Stomach (tissue), 4 donors: ENCODE measurements at regions not wholly inside any gene's neighbourhood (a gene's known extent, or its start where the extent isn't known, plus 50 kb on each side); places are given as distances from the start of the nearest gene placed in this dataset.

Experiments
- EP300 ChIP-seq: sonication (generic); formaldehyde crosslinking; IDR thresholded peaks from one replicate; pipeline ENCODE4 v1.6.1; 2017; ENCODE audit warnings: antibody characterized with exemption
- POLR2A ChIP-seq, 4 donors: fragments of 450-650 bp; IDR thresholded peaks; one replicate each; pipeline ENCODE4 v1.6.1; 2016; ENCODE audit warnings: antibody characterized with exemption in 4 of 4, control low read depth in 2 of 4, mild to moderate bottlenecking in 1 of 4, moderate library complexity in 1 of 4
- POLR2AphosphoS5 ChIP-seq, 3 donors: sonication (generic); formaldehyde crosslinking; IDR thresholded peaks; one replicate each; pipeline ENCODE4 v1.6.1; 2016; ENCODE audit warnings: antibody characterized with exemption in 3 of 3
- TF ChIP-seq, protein P1 (sequence below), 7 experiments: fragments of 450-650 bp in 4 of 7; fragments of 200-600 bp in 3 of 7; sonication (generic) in 3 of 7; IDR thresholded peaks; one replicate each; pipeline ENCODE4 v1.5.1; 2016 to 2019; ENCODE audit warnings: antibody characterized with exemption in 7 of 7, control low read depth in 2 of 7, mild to moderate bottlenecking in 1 of 7

DNA sequence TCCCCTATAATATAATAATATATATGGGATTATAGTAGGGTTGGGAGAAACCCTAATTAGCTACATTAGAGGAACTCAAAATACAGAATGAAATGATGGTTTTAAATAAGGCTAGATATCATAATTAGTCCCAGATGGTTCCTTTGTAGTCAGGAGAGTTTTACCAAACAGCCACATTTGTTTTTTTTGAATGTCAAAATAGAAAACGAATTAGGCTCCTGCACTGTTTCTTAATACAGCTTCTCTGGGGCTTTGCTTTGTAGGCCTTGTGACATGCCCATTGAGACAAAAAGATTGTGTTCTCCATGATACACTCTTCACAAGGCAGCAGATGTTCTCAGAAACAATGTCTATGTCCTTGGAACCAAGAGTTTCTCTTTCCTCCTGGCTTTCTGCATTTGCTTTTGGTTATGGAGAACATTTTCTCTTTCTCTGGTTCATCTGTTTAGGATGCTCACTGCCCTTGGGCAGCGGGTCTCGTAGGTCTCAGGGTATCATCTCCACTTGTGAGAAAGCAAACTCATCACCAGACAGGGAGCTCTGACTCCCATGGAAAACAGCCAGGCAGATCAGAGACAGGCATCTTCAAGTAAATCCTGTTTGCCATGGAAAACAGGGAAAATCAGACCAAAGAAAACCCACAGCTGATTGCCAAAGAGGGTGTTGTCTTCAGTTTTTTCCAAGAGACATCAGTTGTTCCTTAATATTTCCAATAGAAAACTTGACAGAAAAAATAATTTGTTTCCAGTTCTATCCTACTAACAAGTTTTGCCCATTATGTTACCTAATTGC, 54.1 kb upstream of the RPS23 start:
- TF ChIP-seq EP300 (no peak), POLR2A (IDR thresholded peaks at IDR 0.05) (no peak), POLR2AphosphoS5 (IDR thresholded peaks at IDR 0.05) (no peak)
- TF ChIP-seq, protein P1, sequence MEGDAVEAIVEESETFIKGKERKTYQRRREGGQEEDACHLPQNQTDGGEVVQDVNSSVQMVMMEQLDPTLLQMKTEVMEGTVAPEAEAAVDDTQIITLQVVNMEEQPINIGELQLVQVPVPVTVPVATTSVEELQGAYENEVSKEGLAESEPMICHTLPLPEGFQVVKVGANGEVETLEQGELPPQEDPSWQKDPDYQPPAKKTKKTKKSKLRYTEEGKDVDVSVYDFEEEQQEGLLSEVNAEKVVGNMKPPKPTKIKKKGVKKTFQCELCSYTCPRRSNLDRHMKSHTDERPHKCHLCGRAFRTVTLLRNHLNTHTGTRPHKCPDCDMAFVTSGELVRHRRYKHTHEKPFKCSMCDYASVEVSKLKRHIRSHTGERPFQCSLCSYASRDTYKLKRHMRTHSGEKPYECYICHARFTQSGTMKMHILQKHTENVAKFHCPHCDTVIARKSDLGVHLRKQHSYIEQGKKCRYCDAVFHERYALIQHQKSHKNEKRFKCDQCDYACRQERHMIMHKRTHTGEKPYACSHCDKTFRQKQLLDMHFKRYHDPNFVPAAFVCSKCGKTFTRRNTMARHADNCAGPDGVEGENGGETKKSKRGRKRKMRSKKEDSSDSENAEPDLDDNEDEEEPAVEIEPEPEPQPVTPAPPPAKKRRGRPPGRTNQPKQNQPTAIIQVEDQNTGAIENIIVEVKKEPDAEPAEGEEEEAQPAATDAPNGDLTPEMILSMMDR (IDR thresholded peaks at IDR 0.05), result no peak
